ENCODE measurements at regions not wholly inside any gene's neighbourhood (a gene's known extent, or its start where the extent isn't known, plus 50 kb on each side); places are given as distances from the start of the nearest gene placed in this dataset.
"Not testable (repeated sequence)": the region's sequence is repeated elsewhere in the genome, so short reads cannot be mapped to it uniquely, and the experiment has no call there.

DNA sequence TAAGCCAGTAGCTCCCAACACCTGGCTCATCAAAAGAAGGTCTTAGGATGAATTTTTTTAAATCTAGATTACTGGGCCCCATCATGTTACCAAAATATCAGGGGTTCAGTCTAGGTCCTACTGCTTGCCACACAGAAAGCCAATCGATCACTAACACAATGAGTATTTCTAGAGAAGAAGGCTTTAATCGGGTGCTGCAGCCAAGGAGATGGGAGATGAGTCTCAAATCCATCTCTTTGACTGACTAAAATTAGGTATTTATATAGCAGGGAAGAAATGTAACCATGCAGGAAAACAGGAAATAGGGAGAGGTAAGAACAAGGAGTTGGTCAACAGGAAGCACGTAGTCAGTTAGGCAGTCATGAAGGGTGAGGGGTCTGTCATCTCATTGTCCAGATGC, 288.2 kb downstream of the CEP170 start:
- H2BK120ac ChIP-seq (ENCODE audit: insufficient read depth, low read length, poor library complexity): no peak overlapping the region
- H3K79me2 ChIP-seq (ENCODE audit: control insufficient read depth, insufficient read depth, low read length, poor library complexity): no peaks in the 10 kb centered on the region
- H3K27me3 ChIP-seq (ENCODE audit: insufficient read depth, low read length): no peaks in the 10 kb centered on the region
- no peak overlapping the region for H3K4me2 ChIP-seq (ENCODE audit: low read length)
- no peak overlapping the region for H4K91ac ChIP-seq (ENCODE audit: low read depth, low read length)
- DNase-seq: no peak
- H3K27ac ChIP-seq (ENCODE audit: low read depth, low read length): no peak overlapping the region
- H2BK5ac ChIP-seq (ENCODE audit: low read depth, low read length, poor library complexity): no peak overlapping the region
- H3K23ac ChIP-seq (ENCODE audit: low read length): no peak overlapping the region
- H2BK12ac ChIP-seq (ENCODE audit: low read length): no peak overlapping the region
- no peaks in the 10 kb centered on the region for H3K4me1 ChIP-seq (ENCODE audit: control insufficient read depth in 1 of 2, insufficient read depth in 2 of 2, low read length in 2 of 2)
- H3K9me3 ChIP-seq (ENCODE audit: insufficient read depth, low read depth, low read length): peaks cover 3% of the 10 kb centered on the region
- no peak overlapping the region for H2AFZ ChIP-seq (ENCODE audit: insufficient read depth, low read length, poor library complexity)
- H3K9ac ChIP-seq (ENCODE audit: low read length): no peak overlapping the region
- no CpG with 5 or more reads among the region's 3 CpGs for WGBS (ENCODE audit: extremely low coverage, insufficient coverage, insufficient read length)
- H3K18ac ChIP-seq (ENCODE audit: low read length): no peak overlapping the region
- H3K79me1 ChIP-seq (ENCODE audit: low read length): no peaks in the 10 kb centered on the region
- H3K4me3 ChIP-seq (ENCODE audit: low read depth, low read length): no peak overlapping the region
- H3K14ac ChIP-seq (ENCODE audit: low read length): no peak overlapping the region
- no peak overlapping the region for H2AK5ac ChIP-seq (ENCODE audit: low read length)
- H3K36me3 ChIP-seq (ENCODE audit: control insufficient read depth in 1 of 2, insufficient read depth in 2 of 2, low read length in 2 of 2): no peaks in the 10 kb centered on the region
- H3K4ac ChIP-seq (ENCODE audit: low read depth, low read length): no peak overlapping the region
- H4K12ac ChIP-seq (ENCODE audit: low read depth, low read length): no peak overlapping the region
- no peak overlapping the region for H4K8ac ChIP-seq (ENCODE audit: low read depth, low read length)

DNA sequence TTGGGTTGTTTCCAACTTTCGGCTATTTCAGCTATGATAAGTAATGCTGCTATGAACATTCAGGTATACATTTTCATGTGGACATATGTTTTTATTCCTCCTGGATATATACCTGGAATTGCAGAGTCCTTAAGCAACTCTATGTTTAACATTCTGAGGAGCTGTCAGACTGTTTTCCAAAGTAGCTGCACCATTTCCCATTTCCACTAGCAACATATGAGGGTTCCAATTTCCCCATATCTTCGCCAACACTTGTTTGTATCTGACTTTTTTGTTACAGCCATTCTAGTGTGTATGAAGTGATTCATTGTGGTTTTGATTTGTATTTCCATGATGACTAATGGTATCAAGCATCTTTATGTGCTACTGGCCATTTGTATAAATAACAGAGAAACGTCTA, 295.7 kb downstream of the CEP170 start:
- not testable (repeated sequence) for H4K12ac ChIP-seq (ENCODE audit: low read depth, low read length); H3K9ac ChIP-seq (ENCODE audit: low read length); H2AK5ac ChIP-seq (ENCODE audit: low read length); H3K23ac ChIP-seq (ENCODE audit: low read length); H2AFZ ChIP-seq (ENCODE audit: insufficient read depth, low read length, poor library complexity); H3K4ac ChIP-seq (ENCODE audit: low read depth, low read length); H2BK12ac ChIP-seq (ENCODE audit: low read length); H3K79me1 ChIP-seq (ENCODE audit: low read length); H3K9me3 ChIP-seq (ENCODE audit: insufficient read depth, low read depth, low read length); H3K14ac ChIP-seq (ENCODE audit: low read length); H3K18ac ChIP-seq (ENCODE audit: low read length); DNase-seq; H4K91ac ChIP-seq (ENCODE audit: low read depth, low read length); H3K27ac ChIP-seq (ENCODE audit: low read depth, low read length); H3K27me3 ChIP-seq (ENCODE audit: insufficient read depth, low read length); H2BK5ac ChIP-seq (ENCODE audit: low read depth, low read length, poor library complexity); H3K4me3 ChIP-seq (ENCODE audit: low read depth, low read length); H4K8ac ChIP-seq (ENCODE audit: low read depth, low read length); H3K4me2 ChIP-seq (ENCODE audit: low read length); H2BK120ac ChIP-seq (ENCODE audit: insufficient read depth, low read length, poor library complexity); H3K4me1 ChIP-seq (ENCODE audit: control insufficient read depth in 1 of 2, insufficient read depth in 2 of 2, low read length in 2 of 2); H3K36me3 ChIP-seq (ENCODE audit: control insufficient read depth in 1 of 2, insufficient read depth in 2 of 2, low read length in 2 of 2); H3K79me2 ChIP-seq (ENCODE audit: control insufficient read depth, insufficient read depth, low read length, poor library complexity)
- no CpG with 5 or more reads among the region's 3 CpGs for WGBS (ENCODE audit: extremely low coverage, insufficient coverage, insufficient read length)

DNA sequence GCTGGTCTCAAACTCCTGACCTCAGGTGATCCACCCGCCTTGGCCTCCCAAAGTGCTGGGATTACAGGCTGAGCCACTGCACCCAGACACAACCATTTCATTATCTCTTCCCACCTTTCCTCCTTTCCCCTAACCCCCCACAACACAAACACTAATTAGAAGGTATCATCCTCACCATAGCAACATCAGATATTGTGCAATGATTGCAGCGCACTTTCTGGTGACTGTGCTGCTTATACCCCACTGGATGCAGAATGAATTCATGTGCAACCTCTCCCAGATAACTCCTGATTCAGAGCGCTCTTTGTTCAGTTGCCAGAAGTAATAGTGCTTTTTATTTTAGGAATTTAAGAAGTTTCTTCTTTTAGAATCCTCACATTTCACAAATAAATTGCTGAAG, 300.1 kb downstream of the CEP170 start:
- H3K4me3 ChIP-seq (ENCODE audit: low read depth, low read length); H3K36me3 ChIP-seq (ENCODE audit: control insufficient read depth in 1 of 2, insufficient read depth in 2 of 2, low read length in 2 of 2); H3K4me2 ChIP-seq (ENCODE audit: low read length); H2BK5ac ChIP-seq (ENCODE audit: low read depth, low read length, poor library complexity); H4K8ac ChIP-seq (ENCODE audit: low read depth, low read length); H2BK120ac ChIP-seq (ENCODE audit: insufficient read depth, low read length, poor library complexity); H4K12ac ChIP-seq (ENCODE audit: low read depth, low read length); H3K14ac ChIP-seq (ENCODE audit: low read length); H3K9me3 ChIP-seq (ENCODE audit: insufficient read depth, low read depth, low read length); H3K9ac ChIP-seq (ENCODE audit: low read length); H3K79me2 ChIP-seq (ENCODE audit: control insufficient read depth, insufficient read depth, low read length, poor library complexity); H3K23ac ChIP-seq (ENCODE audit: low read length); H2BK12ac ChIP-seq (ENCODE audit: low read length); H2AFZ ChIP-seq (ENCODE audit: insufficient read depth, low read length, poor library complexity); H2AK5ac ChIP-seq (ENCODE audit: low read length); H3K18ac ChIP-seq (ENCODE audit: low read length); H3K27ac ChIP-seq (ENCODE audit: low read depth, low read length); H3K4me1 ChIP-seq (ENCODE audit: control insufficient read depth in 1 of 2, insufficient read depth in 2 of 2, low read length in 2 of 2); H3K79me1 ChIP-seq (ENCODE audit: low read length); H4K91ac ChIP-seq (ENCODE audit: low read depth, low read length); H3K4ac ChIP-seq (ENCODE audit: low read depth, low read length); H3K27me3 ChIP-seq (ENCODE audit: insufficient read depth, low read length): not testable (repeated sequence)
- peak in 1 of 2 donors; percentile 2 for DNase-seq
- no CpG with 5 or more reads among the region's 3 CpGs for WGBS (ENCODE audit: extremely low coverage, insufficient coverage, insufficient read length)

DNA sequence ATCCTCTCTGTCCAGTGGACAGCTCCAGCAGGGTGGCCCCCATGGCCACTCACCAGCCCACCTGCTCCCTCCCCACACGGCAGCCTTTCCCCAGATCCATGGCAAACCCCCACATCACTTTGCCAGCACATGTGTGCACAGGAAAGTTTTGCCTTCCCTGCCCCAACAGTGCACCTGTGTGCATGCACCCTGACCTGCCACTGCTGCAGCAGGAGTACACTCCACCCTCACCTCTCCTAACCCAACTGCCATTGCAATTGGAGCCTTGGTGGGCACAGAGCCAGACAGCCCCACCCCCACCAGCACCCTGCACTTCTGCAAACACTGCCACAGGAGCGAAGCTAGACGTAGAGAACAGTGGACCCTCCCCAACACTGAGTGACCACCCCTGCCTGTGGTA, 308.9 kb downstream of the CEP170 start:
- no peak for DNase-seq
- no peak overlapping the region for H2BK12ac ChIP-seq (ENCODE audit: low read length)
- no peaks in the 10 kb centered on the region for H3K4me1 ChIP-seq (ENCODE audit: control insufficient read depth in 1 of 2, insufficient read depth in 2 of 2, low read length in 2 of 2)
- H3K9ac ChIP-seq (ENCODE audit: low read length): no peak overlapping the region
- no peak overlapping the region for H3K14ac ChIP-seq (ENCODE audit: low read length)
- H3K36me3 ChIP-seq (ENCODE audit: control insufficient read depth in 1 of 2, insufficient read depth in 2 of 2, low read length in 2 of 2): no peaks in the 10 kb centered on the region
- no peak overlapping the region for H2AK5ac ChIP-seq (ENCODE audit: low read length)
- H3K27ac ChIP-seq (ENCODE audit: low read depth, low read length): no peak overlapping the region
- no peak overlapping the region for H2BK5ac ChIP-seq (ENCODE audit: low read depth, low read length, poor library complexity)
- no peak overlapping the region for H4K12ac ChIP-seq (ENCODE audit: low read depth, low read length)
- H2BK120ac ChIP-seq (ENCODE audit: insufficient read depth, low read length, poor library complexity): no peak overlapping the region
- H3K27me3 ChIP-seq (ENCODE audit: insufficient read depth, low read length): no peaks in the 10 kb centered on the region
- H3K18ac ChIP-seq (ENCODE audit: low read length): no peak overlapping the region
- no peak overlapping the region for H3K4ac ChIP-seq (ENCODE audit: low read depth, low read length)
- no peak overlapping the region for H3K23ac ChIP-seq (ENCODE audit: low read length)
- no peak overlapping the region for H4K8ac ChIP-seq (ENCODE audit: low read depth, low read length)
- peaks cover 3% of the 10 kb centered on the region for H3K9me3 ChIP-seq (ENCODE audit: insufficient read depth, low read depth, low read length)
- no peak overlapping the region for H3K4me2 ChIP-seq (ENCODE audit: low read length)
- no peak overlapping the region for H3K4me3 ChIP-seq (ENCODE audit: low read depth, low read length)
- H3K79me1 ChIP-seq (ENCODE audit: low read length): no peaks in the 10 kb centered on the region
- WGBS (ENCODE audit: extremely low coverage, insufficient coverage, insufficient read length): no CpG with 5 or more reads among the region's 3 CpGs
- H4K91ac ChIP-seq (ENCODE audit: low read depth, low read length): no peak overlapping the region
- H2AFZ ChIP-seq (ENCODE audit: insufficient read depth, low read length, poor library complexity): no peak overlapping the region
- no peaks in the 10 kb centered on the region for H3K79me2 ChIP-seq (ENCODE audit: control insufficient read depth, insufficient read depth, low read length, poor library complexity)

Measured in trophoblast cell (in vitro differentiated cells and primary cell).